ENCODE measurements at regions not wholly inside any gene's neighbourhood (a gene's known extent, or its start where the extent isn't known, plus 50 kb on each side); places are given as distances from the start of the nearest gene placed in this dataset.

GRCh38 chr10:80708808-80709207 is 171.1 kb downstream of the SH2D4B start:
- TF ChIP-seq CTCF (conservative IDR thresholded peaks at IDR 0.05; ENCODE audit: low read length) (no peak), EZH2phosphoT487 (IDR thresholded peaks at IDR 0.05; ENCODE audit: borderline replicate concordance, low read depth, low read length) (no peak)

Measured in OCI-LY7 (cell line).